Liver (tissue), 8 donors: ENCODE measurements at regions not wholly inside any gene's neighbourhood (a gene's known extent, or its start where the extent isn't known, plus 50 kb on each side); places are given as distances from the start of the nearest gene placed in this dataset.

Experiments
- DNase-seq: peaks from one replicate; pipeline ENCODE4 v3.0.0-alpha.2; 2017; ENCODE audit warnings: low spot score
- H3K27ac ChIP-seq, 2 donors: one replicate each; pipeline ENCODE4 v1.7.0; 2013; ENCODE audit warnings: inconsistent platforms in 2 of 2, low read length in 2 of 2, control low read depth in 1 of 2, low read depth in 1 of 2, mild to moderate bottlenecking in 1 of 2
- H3K27me3 ChIP-seq, 4 donors: one replicate each; pipeline versions ENCODE4 v1.6.1 to v1.7.0; 2013; ENCODE audit warnings: low read length in 3 of 4, inconsistent platforms in 1 of 4, mild to moderate bottlenecking in 1 of 4, moderate library complexity in 1 of 4; ENCODE audit not compliant: control insufficient read depth in 4 of 4, insufficient read depth in 4 of 4
- H3K36me3 ChIP-seq, 4 donors: one replicate each; pipeline versions ENCODE4 v1.6.1 to v1.7.0; 2013; ENCODE audit warnings: low read length in 3 of 4, mild to moderate bottlenecking in 3 of 4, low read depth in 1 of 4, moderate library complexity in 1 of 4; ENCODE audit not compliant: control insufficient read depth in 4 of 4, insufficient read depth in 3 of 4
- H3K4me1 ChIP-seq, 4 donors: one replicate each; pipeline versions ENCODE4 v1.6.1 to v1.7.0; 2013; ENCODE audit warnings: low read length in 3 of 4, mild to moderate bottlenecking in 3 of 4, moderate library complexity in 1 of 4; ENCODE audit not compliant: control insufficient read depth in 4 of 4, insufficient read depth in 4 of 4
- H3K4me3 ChIP-seq, 3 donors: one replicate each; pipeline versions ENCODE4 v1.6.1 to v1.7.0; 2013; ENCODE audit warnings: low read length in 3 of 3, control low read depth in 1 of 3, low read depth in 1 of 3, mild to moderate bottlenecking in 1 of 3
- H3K9ac ChIP-seq, 2 donors: one replicate each; pipeline ENCODE4 v1.7.0; 2013; ENCODE audit warnings: low read length in 2 of 2, mild to moderate bottlenecking in 2 of 2, moderate library complexity in 2 of 2, control low read depth in 1 of 2, low read depth in 1 of 2
- H3K9me3 ChIP-seq, 4 donors: one replicate each; pipeline versions ENCODE4 v1.6.1 to v1.7.0; 2013; ENCODE audit warnings: low read length in 3 of 4; ENCODE audit not compliant: control insufficient read depth in 4 of 4
- EGR1 ChIP-seq, 2 donors: IDR thresholded peaks; 2 replicates each; pipeline ENCODE4 v1.6.1; 2016 to 2018; ENCODE audit warnings: antibody characterized with exemption in 2 of 2, low read depth in 2 of 2
- FOXA1 ChIP-seq: IDR thresholded peaks from 2 replicates; pipeline ENCODE4 v1.6.1; 2016; ENCODE audit warnings: antibody characterized with exemption
- FOXA2 ChIP-seq: IDR thresholded peaks from 2 replicates; pipeline ENCODE4 v1.6.1; 2016; ENCODE audit warnings: antibody characterized with exemption
- GABPA ChIP-seq, 2 donors: IDR thresholded peaks in 1 of 2; conservative IDR thresholded peaks in 1 of 2; 2 replicates each; pipeline ENCODE4 v1.6.1; 2016; ENCODE audit warnings: antibody characterized with exemption in 2 of 2, mild to moderate bottlenecking in 1 of 2, moderate library complexity in 1 of 2
- HNF4A ChIP-seq, 2 donors: conservative IDR thresholded peaks; 2 replicates each; pipeline ENCODE4 v1.6.1; 2016; ENCODE audit warnings: antibody characterized with exemption in 2 of 2, mild to moderate bottlenecking in 2 of 2
- HNF4G ChIP-seq: IDR thresholded peaks from 2 replicates; pipeline ENCODE4 v1.6.1; 2016; ENCODE audit warnings: antibody characterized with exemption
- JUND ChIP-seq, 2 donors: IDR thresholded peaks; 2 replicates each; pipeline ENCODE4 v1.6.1; 2016; ENCODE audit warnings: antibody characterized with exemption in 2 of 2
- MAX ChIP-seq: IDR thresholded peaks from 2 replicates; pipeline ENCODE4 v1.6.1; 2016; ENCODE audit warnings: antibody characterized with exemption
- NR2F2 ChIP-seq: IDR thresholded peaks from 2 replicates; pipeline ENCODE4 v1.6.1; 2016; ENCODE audit warnings: antibody characterized with exemption
- RXRA ChIP-seq, 2 donors: IDR thresholded peaks; 2 replicates each; pipeline ENCODE4 v1.6.1; 2017 to 2018; ENCODE audit warnings: antibody characterized with exemption in 2 of 2, mild to moderate bottlenecking in 1 of 2
- SP1 ChIP-seq: IDR thresholded peaks from 2 replicates; pipeline ENCODE4 v1.6.1; 2018; ENCODE audit warnings: antibody characterized with exemption, mild to moderate bottlenecking
- TAF1 ChIP-seq: conservative IDR thresholded peaks from 2 replicates; pipeline ENCODE4 v1.6.1; 2016; ENCODE audit warnings: antibody characterized with exemption, mild to moderate bottlenecking
- YY1 ChIP-seq: IDR thresholded peaks from 2 replicates; pipeline ENCODE4 v1.6.1; 2016; ENCODE audit warnings: antibody characterized with exemption, mild to moderate bottlenecking
- ZBTB33 ChIP-seq: IDR thresholded peaks from 2 replicates; pipeline ENCODE4 v1.6.1; 2016; ENCODE audit warnings: antibody characterized with exemption
- WGBS: extraction: QIAGEN DNeasy Blood & Tissue Kit; methylation state at CpG from one replicate; pipeline ENCODE4 v1.1.7; 2013; 5-methylcytosine and 5-hydroxymethylcytosine counted together
- TF ChIP-seq, protein P1 (sequence below): IDR thresholded peaks from 2 replicates; pipeline ENCODE4 v1.6.1; 2016; ENCODE audit warnings: antibody characterized with exemption, mild to moderate bottlenecking
- TF ChIP-seq, protein P2 (sequence below): fragments of 150-350 bp; IDR thresholded peaks from 2 replicates; pipeline ENCODE4 v1.5.1; 2017; ENCODE audit warnings: improper control_type of control experiment, low read depth, low read length; ENCODE audit not compliant: missing input control
- TF ChIP-seq, protein P3 (sequence below): IDR thresholded peaks from 2 replicates; pipeline ENCODE4 v1.6.1; 2016; ENCODE audit warnings: antibody characterized with exemption
- donor health status: healthy.
- donor health status: healthy.
- donor health status: healthy.
- donor health status: healthy.
- donor health status: healthy.

DNA sequence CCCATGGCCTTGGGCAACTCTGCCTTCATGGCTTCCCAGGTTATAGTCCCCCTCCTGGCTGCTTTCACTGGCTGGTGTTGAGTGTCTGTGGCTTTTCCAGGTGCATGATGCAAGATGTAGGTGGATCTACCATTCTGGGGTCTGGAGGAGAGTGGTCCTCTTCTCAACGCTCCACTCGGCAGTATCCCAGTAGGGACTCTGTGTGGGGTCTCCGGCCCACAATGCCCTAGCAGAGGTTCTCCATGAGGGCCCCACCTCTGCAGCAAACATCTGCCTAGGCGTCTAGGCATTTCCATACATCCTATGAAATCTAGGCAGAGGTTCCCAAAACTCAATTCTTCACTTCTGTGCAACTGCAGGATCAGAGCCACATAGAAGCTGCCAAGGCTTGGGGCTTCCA, 763.4 kb upstream of the EPHA5 start (continued):
- TF ChIP-seq EGR1 (IDR thresholded peaks at IDR 0.05; ENCODE audit: low read depth in 2 of 2) (no peak), NR2F2 (no peak), HNF4G (no peak), TAF1 (no peak)

- DNase-seq: no peak
- Histone ChIP-seq H3K36me3 (no peaks in the 10 kb centered on the region), H3K9me3 (no peaks in the 10 kb centered on the region), H3K27ac (no peak overlapping the region), H3K27me3 (no peaks in the 10 kb centered on the region), H3K4me1 (no peaks in the 10 kb centered on the region), H3K9ac (no peak overlapping the region), H3K4me3 (no peak overlapping the region)
- no peak for TF ChIP-seq JUND (IDR thresholded peaks at IDR 0.05)
- no peak for TF ChIP-seq HNF4A (conservative IDR thresholded peaks at IDR 0.05)
- no peak for TF ChIP-seq MAX
- TF ChIP-seq, protein P1, sequence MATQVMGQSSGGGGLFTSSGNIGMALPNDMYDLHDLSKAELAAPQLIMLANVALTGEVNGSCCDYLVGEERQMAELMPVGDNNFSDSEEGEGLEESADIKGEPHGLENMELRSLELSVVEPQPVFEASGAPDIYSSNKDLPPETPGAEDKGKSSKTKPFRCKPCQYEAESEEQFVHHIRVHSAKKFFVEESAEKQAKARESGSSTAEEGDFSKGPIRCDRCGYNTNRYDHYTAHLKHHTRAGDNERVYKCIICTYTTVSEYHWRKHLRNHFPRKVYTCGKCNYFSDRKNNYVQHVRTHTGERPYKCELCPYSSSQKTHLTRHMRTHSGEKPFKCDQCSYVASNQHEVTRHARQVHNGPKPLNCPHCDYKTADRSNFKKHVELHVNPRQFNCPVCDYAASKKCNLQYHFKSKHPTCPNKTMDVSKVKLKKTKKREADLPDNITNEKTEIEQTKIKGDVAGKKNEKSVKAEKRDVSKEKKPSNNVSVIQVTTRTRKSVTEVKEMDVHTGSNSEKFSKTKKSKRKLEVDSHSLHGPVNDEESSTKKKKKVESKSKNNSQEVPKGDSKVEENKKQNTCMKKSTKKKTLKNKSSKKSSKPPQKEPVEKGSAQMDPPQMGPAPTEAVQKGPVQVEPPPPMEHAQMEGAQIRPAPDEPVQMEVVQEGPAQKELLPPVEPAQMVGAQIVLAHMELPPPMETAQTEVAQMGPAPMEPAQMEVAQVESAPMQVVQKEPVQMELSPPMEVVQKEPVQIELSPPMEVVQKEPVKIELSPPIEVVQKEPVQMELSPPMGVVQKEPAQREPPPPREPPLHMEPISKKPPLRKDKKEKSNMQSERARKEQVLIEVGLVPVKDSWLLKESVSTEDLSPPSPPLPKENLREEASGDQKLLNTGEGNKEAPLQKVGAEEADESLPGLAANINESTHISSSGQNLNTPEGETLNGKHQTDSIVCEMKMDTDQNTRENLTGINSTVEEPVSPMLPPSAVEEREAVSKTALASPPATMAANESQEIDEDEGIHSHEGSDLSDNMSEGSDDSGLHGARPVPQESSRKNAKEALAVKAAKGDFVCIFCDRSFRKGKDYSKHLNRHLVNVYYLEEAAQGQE: no peak
- TF ChIP-seq FOXA2: no peak
- no peak for TF ChIP-seq RXRA (IDR thresholded peaks at IDR 0.05)
- no peak for TF ChIP-seq TAF1
- no peak for TF ChIP-seq FOXA1
- TF ChIP-seq YY1: no peak
- TF ChIP-seq, protein P2, sequence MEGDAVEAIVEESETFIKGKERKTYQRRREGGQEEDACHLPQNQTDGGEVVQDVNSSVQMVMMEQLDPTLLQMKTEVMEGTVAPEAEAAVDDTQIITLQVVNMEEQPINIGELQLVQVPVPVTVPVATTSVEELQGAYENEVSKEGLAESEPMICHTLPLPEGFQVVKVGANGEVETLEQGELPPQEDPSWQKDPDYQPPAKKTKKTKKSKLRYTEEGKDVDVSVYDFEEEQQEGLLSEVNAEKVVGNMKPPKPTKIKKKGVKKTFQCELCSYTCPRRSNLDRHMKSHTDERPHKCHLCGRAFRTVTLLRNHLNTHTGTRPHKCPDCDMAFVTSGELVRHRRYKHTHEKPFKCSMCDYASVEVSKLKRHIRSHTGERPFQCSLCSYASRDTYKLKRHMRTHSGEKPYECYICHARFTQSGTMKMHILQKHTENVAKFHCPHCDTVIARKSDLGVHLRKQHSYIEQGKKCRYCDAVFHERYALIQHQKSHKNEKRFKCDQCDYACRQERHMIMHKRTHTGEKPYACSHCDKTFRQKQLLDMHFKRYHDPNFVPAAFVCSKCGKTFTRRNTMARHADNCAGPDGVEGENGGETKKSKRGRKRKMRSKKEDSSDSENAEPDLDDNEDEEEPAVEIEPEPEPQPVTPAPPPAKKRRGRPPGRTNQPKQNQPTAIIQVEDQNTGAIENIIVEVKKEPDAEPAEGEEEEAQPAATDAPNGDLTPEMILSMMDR: no peak
- TF ChIP-seq, protein P3, sequence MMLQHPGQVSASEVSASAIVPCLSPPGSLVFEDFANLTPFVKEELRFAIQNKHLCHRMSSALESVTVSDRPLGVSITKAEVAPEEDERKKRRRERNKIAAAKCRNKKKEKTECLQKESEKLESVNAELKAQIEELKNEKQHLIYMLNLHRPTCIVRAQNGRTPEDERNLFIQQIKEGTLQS: no peak
- no peak for TF ChIP-seq SP1
- TF ChIP-seq HNF4G: no peak
- no peak for TF ChIP-seq ZBTB33
- no peak for TF ChIP-seq GABPA (IDR thresholded peaks at IDR 0.05 in 1 of 2, conservative IDR thresholded peaks at IDR 0.05 in 1 of 2)
- no peak for TF ChIP-seq EGR1 (IDR thresholded peaks at IDR 0.05; ENCODE audit: low read depth in 2 of 2)
- 9% methylated on average over 1 of the region's 1 CpG for WGBS
Observed at GRCh38 chr4:66430856-66431255, 760.6 kb upstream of the EPHA5 start.
